KMS-11 (cell line): ENCODE measurements at regions not wholly inside any gene's neighbourhood (a gene's known extent, or its start where the extent isn't known, plus 50 kb on each side); places are given as distances from the start of the nearest gene placed in this dataset.

Experiments used
- H2AFZ ChIP-seq: fragments of 200-600 bp; sonication (generic); 2 replicates; pipeline ENCODE4 v1.6.1; 2016; ENCODE audit warnings: antibody characterized with exemption, mixed run types, low read depth
- H3K27ac ChIP-seq: fragments of 200-600 bp; sonication (generic); 2 replicates; pipeline ENCODE4 v1.6.1; 2016; ENCODE audit warnings: mild to moderate bottlenecking, mixed run types
- H3K27me3 ChIP-seq: fragments of 200-600 bp; sonication (generic); 2 replicates; pipeline ENCODE4 v1.6.1; 2017; ENCODE audit warnings: mild to moderate bottlenecking, low read depth, mixed run types, moderate library complexity; ENCODE audit not compliant: insufficient read depth
- H3K36me3 ChIP-seq: fragments of 200-600 bp; sonication (generic); 2 replicates; pipeline ENCODE4 v1.6.1; 2017; ENCODE audit warnings: mild to moderate bottlenecking, mixed run types; ENCODE audit not compliant: insufficient read depth
- H3K4me1 ChIP-seq: fragments of 200-600 bp; sonication (generic); 2 replicates; pipeline ENCODE4 v1.6.1; 2016; ENCODE audit warnings: mild to moderate bottlenecking, low read depth, mixed run types; ENCODE audit not compliant: poor library complexity, severe bottlenecking
- H3K4me2 ChIP-seq: fragments of 200-600 bp; sonication (generic); 2 replicates; pipeline ENCODE4 v1.7.0; 2016; ENCODE audit warnings: mild to moderate bottlenecking, mixed run types
- H3K4me3 ChIP-seq: fragments of 200-600 bp; sonication (generic); IDR thresholded peaks from 2 replicates; pipeline ENCODE4 v1.6.1; 2017; ENCODE audit warnings: low read depth, low read length, mixed read lengths; ENCODE audit not compliant: insufficient read depth
- H3K79me2 ChIP-seq: fragments of 200-600 bp; sonication (generic); 2 replicates; pipeline ENCODE4 v1.6.1; 2016; ENCODE audit warnings: low read depth, mixed run types; ENCODE audit not compliant: insufficient read depth
- H3K9ac ChIP-seq: fragments of 200-600 bp; sonication (generic); 2 replicates; pipeline ENCODE4 v1.6.1; 2016; ENCODE audit warnings: mild to moderate bottlenecking, mixed run types
- H4K20me1 ChIP-seq: fragments of 200-600 bp; sonication (generic); 2 replicates; pipeline ENCODE4 v1.6.1; 2016; ENCODE audit warnings: mild to moderate bottlenecking, mixed run types; ENCODE audit not compliant: insufficient read depth
- CTCF ChIP-seq: fragments of 200-600 bp; sonication (generic); conservative IDR thresholded peaks from 2 replicates; pipeline ENCODE4 v1.6.1; 2017; ENCODE audit warnings: low read depth, mild to moderate bottlenecking, antibody characterized with exemption, low read length, moderate library complexity, mixed read lengths

- no peak for TF ChIP-seq CTCF
- Histone ChIP-seq H3K4me3 (no peak overlapping the region), H3K9ac (peak overlapping the region; percentile 19), H3K4me1 (peaks cover 40% of the 10 kb centered on the region), H3K36me3 (no peaks in the 10 kb centered on the region), H3K79me2 (no peaks in the 10 kb centered on the region), H4K20me1 (no peaks in the 10 kb centered on the region), H3K27ac (peak overlapping the region; percentile 59), H3K4me2 (peak overlapping the region; percentile 48), H3K27me3 (no peaks in the 10 kb centered on the region), H2AFZ (peak overlapping the region; percentile 55)
Observed at GRCh38 chr18:51630706-51631105, 433.2 kb upstream of the MEX3C start.

GRCh38 chr18:51637881-51638280 lies 440.4 kb upstream of the MEX3C start:
- H3K27ac ChIP-seq = no peak overlapping the region
- H3K9ac ChIP-seq = no peak overlapping the region
- no peaks in the 10 kb centered on the region for H3K27me3 ChIP-seq
- no peak overlapping the region for H2AFZ ChIP-seq
- H3K4me1 ChIP-seq = peaks cover 15% of the 10 kb centered on the region
- no peaks in the 10 kb centered on the region for H3K79me2 ChIP-seq
- H3K4me3 ChIP-seq = no peak overlapping the region
- H4K20me1 ChIP-seq = no peaks in the 10 kb centered on the region
- no peak for TF ChIP-seq CTCF
- no peaks in the 10 kb centered on the region for H3K36me3 ChIP-seq
- H3K4me2 ChIP-seq = no peak overlapping the region

GRCh38 chr18:51639541-51639940 lies 442.1 kb upstream of the MEX3C start:
- Histone ChIP-seq H3K27ac (no peak overlapping the region), H3K9ac (no peak overlapping the region), H3K27me3 (no peaks in the 10 kb centered on the region), H3K4me1 (peaks cover 22% of the 10 kb centered on the region), H3K36me3 (no peaks in the 10 kb centered on the region), H4K20me1 (no peaks in the 10 kb centered on the region), H3K4me2 (no peak overlapping the region), H3K79me2 (no peaks in the 10 kb centered on the region), H2AFZ (no peak overlapping the region), H3K4me3 (no peak overlapping the region)
- TF ChIP-seq CTCF = no peak

- H2AFZ ChIP-seq = no peak overlapping the region
- H3K79me2 ChIP-seq = no peaks in the 10 kb centered on the region
- H3K4me2 ChIP-seq = no peak overlapping the region
- no peak for TF ChIP-seq CTCF
- H4K20me1 ChIP-seq = no peaks in the 10 kb centered on the region
- no peak overlapping the region for H3K27ac ChIP-seq
- H3K36me3 ChIP-seq = no peaks in the 10 kb centered on the region
- no peaks in the 10 kb centered on the region for H3K27me3 ChIP-seq
- no peak overlapping the region for H3K9ac ChIP-seq
- H3K4me1 ChIP-seq = peaks cover 8% of the 10 kb centered on the region
- no peak overlapping the region for H3K4me3 ChIP-seq
Observed at GRCh38 chr18:51643483-51643882, 446.0 kb upstream of the MEX3C start.
